ENCODE measurements at regions not wholly inside any gene's neighbourhood (a gene's known extent, or its start where the extent isn't known, plus 50 kb on each side); places are given as distances from the start of the nearest gene placed in this dataset.

GRCh38 chr11:116510886-116511650 is 261.7 kb downstream of the BUD13 start:
- no peaks in the 10 kb centered on the region for H3K4me1 ChIP-seq (ENCODE audit: control insufficient read depth in 1 of 2, insufficient read depth in 2 of 2, low read length in 2 of 2)
- no peak overlapping the region for H2AK5ac ChIP-seq (ENCODE audit: low read length)
- DNase-seq: no peak
- H3K36me3 ChIP-seq (ENCODE audit: control insufficient read depth in 1 of 2, insufficient read depth in 2 of 2, low read length in 2 of 2): no peaks in the 10 kb centered on the region
- H3K79me2 ChIP-seq (ENCODE audit: control insufficient read depth, insufficient read depth, low read length, poor library complexity): no peaks in the 10 kb centered on the region
- no peak overlapping the region for H3K4me3 ChIP-seq (ENCODE audit: low read depth, low read length)
- no peak overlapping the region for H2BK12ac ChIP-seq (ENCODE audit: low read length)
- peaks cover 2% of the 10 kb centered on the region for H3K9me3 ChIP-seq (ENCODE audit: insufficient read depth, low read depth, low read length)
- H3K27ac ChIP-seq (ENCODE audit: low read depth, low read length): no peak overlapping the region
- H3K23ac ChIP-seq (ENCODE audit: low read length): no peak overlapping the region
- no peak overlapping the region for H4K8ac ChIP-seq (ENCODE audit: low read depth, low read length)
- no peak overlapping the region for H3K18ac ChIP-seq (ENCODE audit: low read length)
- H3K79me1 ChIP-seq (ENCODE audit: low read length): no peaks in the 10 kb centered on the region
- no peak overlapping the region for H2AFZ ChIP-seq (ENCODE audit: insufficient read depth, low read length, poor library complexity)
- no peak overlapping the region for H3K4me2 ChIP-seq (ENCODE audit: low read length)
- H3K4ac ChIP-seq (ENCODE audit: low read depth, low read length): no peak overlapping the region
- no peak overlapping the region for H2BK120ac ChIP-seq (ENCODE audit: insufficient read depth, low read length, poor library complexity)
- H3K9ac ChIP-seq (ENCODE audit: low read length): no peak overlapping the region
- H3K14ac ChIP-seq (ENCODE audit: low read length): no peak overlapping the region
- H4K91ac ChIP-seq (ENCODE audit: low read depth, low read length): no peak overlapping the region
- no peaks in the 10 kb centered on the region for H3K27me3 ChIP-seq (ENCODE audit: insufficient read depth, low read length)
- no peak overlapping the region for H4K12ac ChIP-seq (ENCODE audit: low read depth, low read length)
- H2BK5ac ChIP-seq (ENCODE audit: low read depth, low read length, poor library complexity): no peak overlapping the region
- WGBS (ENCODE audit: extremely low coverage, insufficient coverage, insufficient read length): no CpG with 5 or more reads among the region's 10 CpGs

- WGBS (ENCODE audit: extremely low coverage, insufficient coverage, insufficient read length): no CpG with 5 or more reads among the region's 4 CpGs
- Histone ChIP-seq H4K8ac (ENCODE audit: low read depth, low read length) (no peak overlapping the region), H3K4me3 (ENCODE audit: low read depth, low read length) (no peak overlapping the region)
Measured at GRCh38 chr11:116510166-116510565, 262.6 kb downstream of the BUD13 start.

GRCh38 chr11:116509551-116509950 is 263.2 kb downstream of the BUD13 start:
- no peak overlapping the region for H3K9ac ChIP-seq (ENCODE audit: low read length)

More at GRCh38 chr11:116510166-116510565, 262.6 kb downstream of the BUD13 start:
- Histone ChIP-seq H4K12ac (ENCODE audit: low read depth, low read length) (no peak overlapping the region), H2AK5ac (ENCODE audit: low read length) (no peak overlapping the region), H3K14ac (ENCODE audit: low read length) (no peak overlapping the region), H4K91ac (ENCODE audit: low read depth, low read length) (no peak overlapping the region), H3K79me2 (ENCODE audit: control insufficient read depth, insufficient read depth, low read length, poor library complexity) (no peaks in the 10 kb centered on the region), H3K27ac (ENCODE audit: low read depth, low read length) (no peak overlapping the region), H2BK120ac (ENCODE audit: insufficient read depth, low read length, poor library complexity) (no peak overlapping the region), H3K36me3 (ENCODE audit: control insufficient read depth in 1 of 2, insufficient read depth in 2 of 2, low read length in 2 of 2) (no peaks in the 10 kb centered on the region), H3K18ac (ENCODE audit: low read length) (no peak overlapping the region), H3K27me3 (ENCODE audit: insufficient read depth, low read length) (no peaks in the 10 kb centered on the region), H3K4ac (ENCODE audit: low read depth, low read length) (no peak overlapping the region), H3K23ac (ENCODE audit: low read length) (no peak overlapping the region), H3K79me1 (ENCODE audit: low read length) (no peaks in the 10 kb centered on the region), H3K4me1 (ENCODE audit: control insufficient read depth in 1 of 2, insufficient read depth in 2 of 2, low read length in 2 of 2) (no peaks in the 10 kb centered on the region), H2BK12ac (ENCODE audit: low read length) (no peak overlapping the region), H3K9me3 (ENCODE audit: insufficient read depth, low read depth, low read length) (peaks cover 2% of the 10 kb centered on the region), H3K4me2 (ENCODE audit: low read length) (no peak overlapping the region), H3K9ac (ENCODE audit: low read length) (no peak overlapping the region), H2BK5ac (ENCODE audit: low read depth, low read length, poor library complexity) (no peak overlapping the region), H2AFZ (ENCODE audit: insufficient read depth, low read length, poor library complexity) (no peak overlapping the region)
- no peak for DNase-seq

GRCh38 chr11:116507849-116508695 is 264.7 kb downstream of the BUD13 start:
- Histone ChIP-seq H3K4me3 (ENCODE audit: low read depth, low read length) (peak overlapping the region; percentile 17), H2AK5ac (ENCODE audit: low read length) (no peak overlapping the region), H3K27ac (ENCODE audit: low read depth, low read length) (no peak overlapping the region), H3K9ac (ENCODE audit: low read length) (no peak overlapping the region), H3K9me3 (ENCODE audit: insufficient read depth, low read depth, low read length) (no peaks in the 10 kb centered on the region), H3K23ac (ENCODE audit: low read length) (no peak overlapping the region), H3K36me3 (ENCODE audit: control insufficient read depth in 1 of 2, insufficient read depth in 2 of 2, low read length in 2 of 2) (no peaks in the 10 kb centered on the region), H3K79me1 (ENCODE audit: low read length) (no peaks in the 10 kb centered on the region), H4K91ac (ENCODE audit: low read depth, low read length) (no peak overlapping the region), H3K27me3 (ENCODE audit: insufficient read depth, low read length) (no peaks in the 10 kb centered on the region), H3K4ac (ENCODE audit: low read depth, low read length) (no peak overlapping the region), H2AFZ (ENCODE audit: insufficient read depth, low read length, poor library complexity) (no peak overlapping the region), H2BK5ac (ENCODE audit: low read depth, low read length, poor library complexity) (no peak overlapping the region), H2BK12ac (ENCODE audit: low read length) (no peak overlapping the region), H4K12ac (ENCODE audit: low read depth, low read length) (no peak overlapping the region), H3K18ac (ENCODE audit: low read length) (no peak overlapping the region), H3K4me2 (ENCODE audit: low read length) (no peak overlapping the region), H3K79me2 (ENCODE audit: control insufficient read depth, insufficient read depth, low read length, poor library complexity) (no peaks in the 10 kb centered on the region), H4K8ac (ENCODE audit: low read depth, low read length) (no peak overlapping the region), H2BK120ac (ENCODE audit: insufficient read depth, low read length, poor library complexity) (no peak overlapping the region), H3K14ac (ENCODE audit: low read length) (no peak overlapping the region), H3K4me1 (ENCODE audit: control insufficient read depth in 1 of 2, insufficient read depth in 2 of 2, low read length in 2 of 2) (no peaks in the 10 kb centered on the region)
- DNase-seq: no peak
- WGBS (ENCODE audit: extremely low coverage, insufficient coverage, insufficient read length): no CpG with 5 or more reads among the region's 8 CpGs

More at GRCh38 chr11:116509551-116509950, 263.2 kb downstream of the BUD13 start:
- Histone ChIP-seq H3K23ac (ENCODE audit: low read length) (no peak overlapping the region), H3K4me1 (ENCODE audit: control insufficient read depth in 1 of 2, insufficient read depth in 2 of 2, low read length in 2 of 2) (no peaks in the 10 kb centered on the region), H4K8ac (ENCODE audit: low read depth, low read length) (no peak overlapping the region), H3K27ac (ENCODE audit: low read depth, low read length) (no peak overlapping the region), H2BK12ac (ENCODE audit: low read length) (no peak overlapping the region), H3K4ac (ENCODE audit: low read depth, low read length) (no peak overlapping the region), H2AFZ (ENCODE audit: insufficient read depth, low read length, poor library complexity) (no peak overlapping the region), H3K4me2 (ENCODE audit: low read length) (no peak overlapping the region), H4K12ac (ENCODE audit: low read depth, low read length) (no peak overlapping the region), H3K18ac (ENCODE audit: low read length) (no peak overlapping the region), H4K91ac (ENCODE audit: low read depth, low read length) (no peak overlapping the region), H3K79me1 (ENCODE audit: low read length) (no peaks in the 10 kb centered on the region), H3K14ac (ENCODE audit: low read length) (no peak overlapping the region), H3K27me3 (ENCODE audit: insufficient read depth, low read length) (no peaks in the 10 kb centered on the region), H3K9me3 (ENCODE audit: insufficient read depth, low read depth, low read length) (peaks cover 2% of the 10 kb centered on the region), H2BK5ac (ENCODE audit: low read depth, low read length, poor library complexity) (no peak overlapping the region), H3K79me2 (ENCODE audit: control insufficient read depth, insufficient read depth, low read length, poor library complexity) (no peaks in the 10 kb centered on the region), H2AK5ac (ENCODE audit: low read length) (no peak overlapping the region), H2BK120ac (ENCODE audit: insufficient read depth, low read length, poor library complexity) (no peak overlapping the region), H3K4me3 (ENCODE audit: low read depth, low read length) (no peak overlapping the region), H3K36me3 (ENCODE audit: control insufficient read depth in 1 of 2, insufficient read depth in 2 of 2, low read length in 2 of 2) (no peaks in the 10 kb centered on the region)
- no peak for DNase-seq
- WGBS (ENCODE audit: extremely low coverage, insufficient coverage, insufficient read length): no CpG with 5 or more reads among the region's 3 CpGs

Data from trophoblast cell (in vitro differentiated cells and primary cell).